Vagina (tissue), 2 donors: ENCODE measurements at regions not wholly inside any gene's neighbourhood (a gene's known extent, or its start where the extent isn't known, plus 50 kb on each side); places are given as distances from the start of the nearest gene placed in this dataset.

ENCODE experiments used
- POLR2AphosphoS5 ChIP-seq, 2 donors: sonication (generic); formaldehyde crosslinking; IDR thresholded peaks; one replicate each; pipeline ENCODE4 v1.9.0; 2017; ENCODE audit warnings: antibody characterized with exemption in 2 of 2, mild to moderate bottlenecking in 2 of 2, low read depth in 1 of 2; ENCODE audit not compliant: insufficient read depth in 1 of 2
- TF ChIP-seq, protein P1 (sequence below), 3 experiments: fragments of 450-650 bp in 2 of 3; fragments of 200-600 bp in 1 of 3; sonication (generic) in 1 of 3; IDR thresholded peaks; one replicate each; pipeline ENCODE4 v1.5.1; 2017 to 2019; ENCODE audit warnings: antibody characterized with exemption in 3 of 3, mild to moderate bottlenecking in 2 of 3, moderate library complexity in 2 of 3

- TF ChIP-seq, protein P1, sequence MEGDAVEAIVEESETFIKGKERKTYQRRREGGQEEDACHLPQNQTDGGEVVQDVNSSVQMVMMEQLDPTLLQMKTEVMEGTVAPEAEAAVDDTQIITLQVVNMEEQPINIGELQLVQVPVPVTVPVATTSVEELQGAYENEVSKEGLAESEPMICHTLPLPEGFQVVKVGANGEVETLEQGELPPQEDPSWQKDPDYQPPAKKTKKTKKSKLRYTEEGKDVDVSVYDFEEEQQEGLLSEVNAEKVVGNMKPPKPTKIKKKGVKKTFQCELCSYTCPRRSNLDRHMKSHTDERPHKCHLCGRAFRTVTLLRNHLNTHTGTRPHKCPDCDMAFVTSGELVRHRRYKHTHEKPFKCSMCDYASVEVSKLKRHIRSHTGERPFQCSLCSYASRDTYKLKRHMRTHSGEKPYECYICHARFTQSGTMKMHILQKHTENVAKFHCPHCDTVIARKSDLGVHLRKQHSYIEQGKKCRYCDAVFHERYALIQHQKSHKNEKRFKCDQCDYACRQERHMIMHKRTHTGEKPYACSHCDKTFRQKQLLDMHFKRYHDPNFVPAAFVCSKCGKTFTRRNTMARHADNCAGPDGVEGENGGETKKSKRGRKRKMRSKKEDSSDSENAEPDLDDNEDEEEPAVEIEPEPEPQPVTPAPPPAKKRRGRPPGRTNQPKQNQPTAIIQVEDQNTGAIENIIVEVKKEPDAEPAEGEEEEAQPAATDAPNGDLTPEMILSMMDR (IDR thresholded peaks at IDR 0.05): no peak
- TF ChIP-seq POLR2AphosphoS5 (IDR thresholded peaks at IDR 0.05; ENCODE audit: insufficient read depth in 1 of 2, low read depth in 1 of 2): no peak
Measured at GRCh38 chr6:82084324-82084920, 163.1 kb downstream of the IBTK start.
